HUES48 (cell line): ENCODE measurements at regions not wholly inside any gene's neighbourhood (a gene's known extent, or its start where the extent isn't known, plus 50 kb on each side); places are given as distances from the start of the nearest gene placed in this dataset.

Experiments used
- H3K27ac ChIP-seq: one replicate; pipeline ENCODE4 v1.7.0; 2013; ENCODE audit warnings: low read depth, low read length, inconsistent platforms
- H3K27me3 ChIP-seq: 2 replicates; pipeline ENCODE4 v1.6.1; 2013; ENCODE audit warnings: mild to moderate bottlenecking, low read length; ENCODE audit not compliant: control insufficient read depth, insufficient read depth
- H3K36me3 ChIP-seq: 2 replicates; pipeline ENCODE4 v1.6.1; 2013; ENCODE audit warnings: low read length; ENCODE audit not compliant: control insufficient read depth, insufficient read depth
- H3K4me1 ChIP-seq: 2 replicates; pipeline ENCODE4 v1.6.1; 2013; ENCODE audit warnings: mild to moderate bottlenecking, low read length; ENCODE audit not compliant: control insufficient read depth, insufficient read depth
- H3K4me3 ChIP-seq: 2 replicates; pipeline ENCODE4 v1.5.1; 2013; ENCODE audit warnings: mild to moderate bottlenecking, low read depth, low read length
- H3K9ac ChIP-seq: 2 replicates; pipeline ENCODE4 v1.6.1; 2013; ENCODE audit warnings: mild to moderate bottlenecking, low read depth, low read length, moderate library complexity
- H3K9me3 ChIP-seq: 2 replicates; pipeline ENCODE4 v1.6.1; 2013; ENCODE audit warnings: low read length; ENCODE audit not compliant: control insufficient read depth, insufficient read depth

GRCh38 chr11:120031612-120032600 lies 106.0 kb downstream of the TRIM29 start:
- Histone ChIP-seq H3K4me3 (no peak overlapping the region), H3K36me3 (no peaks in the 10 kb centered on the region), H3K27me3 (no peaks in the 10 kb centered on the region)

GRCh38 chr11:120031156-120031555 lies 106.8 kb downstream of the TRIM29 start:
- H3K27me3 ChIP-seq = no peaks in the 10 kb centered on the region

More at GRCh38 chr11:120031612-120032600, 106.0 kb downstream of the TRIM29 start:
- Histone ChIP-seq H3K4me1 (peaks cover 12% of the 10 kb centered on the region; the same call in 1 of the 2 replicates), H3K9me3 (no peaks in the 10 kb centered on the region), H3K27ac (no peak overlapping the region), H3K9ac (no peak overlapping the region)

GRCh38 chr11:120030411-120030810 lies 107.5 kb downstream of the TRIM29 start:
- Histone ChIP-seq H3K27ac (no peak overlapping the region), H3K4me3 (no peak overlapping the region), H3K36me3 (no peaks in the 10 kb centered on the region), H3K27me3 (no peaks in the 10 kb centered on the region), H3K4me1 (peaks cover 14% of the 10 kb centered on the region; the same call in 1 of the 2 replicates), H3K9me3 (no peaks in the 10 kb centered on the region), H3K9ac (no peak overlapping the region)

More at GRCh38 chr11:120031156-120031555, 106.8 kb downstream of the TRIM29 start:
- H3K4me1 ChIP-seq = peaks cover 12% of the 10 kb centered on the region; the same call in 1 of the 2 replicates
- H3K9ac ChIP-seq = no peak overlapping the region
- H3K36me3 ChIP-seq = no peaks in the 10 kb centered on the region
- H3K4me3 ChIP-seq = no peak overlapping the region
- no peaks in the 10 kb centered on the region for H3K9me3 ChIP-seq
- H3K27ac ChIP-seq = no peak overlapping the region

- Histone ChIP-seq H3K4me1 (peaks cover 11% of the 10 kb centered on the region; the same call in 1 of the 2 replicates), H3K4me3 (no peak overlapping the region), H3K36me3 (no peaks in the 10 kb centered on the region), H3K27me3 (no peaks in the 10 kb centered on the region), H3K9me3 (no peaks in the 10 kb centered on the region), H3K27ac (no peak overlapping the region), H3K9ac (no peak overlapping the region)
These were observed 108.6 kb downstream of the TRIM29 start for GRCh38 chr11:120029321-120029720.

GRCh38 chr11:120028897-120029258 lies 109.0 kb downstream of the TRIM29 start:
- Histone ChIP-seq H3K4me1 (peaks cover 13% of the 10 kb centered on the region; the same call in 1 of the 2 replicates), H3K9me3 (no peaks in the 10 kb centered on the region), H3K27ac (no peak overlapping the region), H3K9ac (no peak overlapping the region), H3K36me3 (no peaks in the 10 kb centered on the region), H3K27me3 (no peaks in the 10 kb centered on the region), H3K4me3 (no peak overlapping the region)

GRCh38 chr11:120028181-120028896 lies 109.6 kb downstream of the TRIM29 start:
- no peaks in the 10 kb centered on the region for H3K27me3 ChIP-seq

GRCh38 chr11:120027546-120028180 lies 110.2 kb downstream of the TRIM29 start:
- no peaks in the 10 kb centered on the region for H3K9me3 ChIP-seq
- no peaks in the 10 kb centered on the region for H3K36me3 ChIP-seq
- no peak overlapping the region for H3K4me3 ChIP-seq
- H3K4me1 ChIP-seq = peaks cover 25% of the 10 kb centered on the region
- no peak overlapping the region for H3K9ac ChIP-seq
- no peak overlapping the region for H3K27ac ChIP-seq
- no peaks in the 10 kb centered on the region for H3K27me3 ChIP-seq

More at GRCh38 chr11:120028181-120028896, 109.6 kb downstream of the TRIM29 start:
- Histone ChIP-seq H3K9me3 (no peaks in the 10 kb centered on the region), H3K9ac (no peak overlapping the region), H3K36me3 (no peaks in the 10 kb centered on the region), H3K4me1 (peaks cover 18% of the 10 kb centered on the region; the same call in 1 of the 2 replicates), H3K27ac (no peak overlapping the region), H3K4me3 (no peak overlapping the region)

- Histone ChIP-seq H3K9me3 (no peaks in the 10 kb centered on the region), H3K4me3 (no peak overlapping the region), H3K4me1 (peaks cover 22% of the 10 kb centered on the region), H3K27ac (no peak overlapping the region), H3K9ac (no peak overlapping the region), H3K36me3 (no peaks in the 10 kb centered on the region), H3K27me3 (no peaks in the 10 kb centered on the region)
These were observed 112.1 kb downstream of the TRIM29 start for GRCh38 chr11:120025606-120026335.

GRCh38 chr11:120024586-120024985 lies 113.3 kb downstream of the TRIM29 start:
- Histone ChIP-seq H3K9me3 (no peaks in the 10 kb centered on the region), H3K4me3 (no peak overlapping the region), H3K36me3 (no peaks in the 10 kb centered on the region), H3K27me3 (no peaks in the 10 kb centered on the region), H3K9ac (no peak overlapping the region), H3K27ac (peak overlapping the region; percentile 12), H3K4me1 (peaks cover 20% of the 10 kb centered on the region)

GRCh38 chr11:120024046-120024445 lies 113.9 kb downstream of the TRIM29 start:
- Histone ChIP-seq H3K27ac (no peak overlapping the region), H3K4me3 (no peak overlapping the region), H3K9me3 (no peaks in the 10 kb centered on the region), H3K36me3 (no peaks in the 10 kb centered on the region), H3K4me1 (peaks cover 20% of the 10 kb centered on the region), H3K27me3 (no peaks in the 10 kb centered on the region), H3K9ac (no peak overlapping the region)
